GM12891 (cell line): ENCODE measurements at regions not wholly inside any gene's neighbourhood (a gene's known extent, or its start where the extent isn't known, plus 50 kb on each side); places are given as distances from the start of the nearest gene placed in this dataset.

Experiments
- DNase-seq: peaks from one replicate; pipeline ENCODE4 v3.0.0; 2011; ENCODE audit warnings: low spot score; ENCODE audit not compliant: insufficient read length
- FAIRE-seq: peaks from 2 replicates; lab custom pipeline; 2011; peaks lifted over from hg19 to GRCh38; lab: Jason Lieb, UNC
- PAX5 ChIP-seq: IDR thresholded peaks from 2 replicates; pipeline ENCODE4 v1.6.1; 2011; ENCODE audit warnings: low read length, moderate library complexity, mild to moderate bottlenecking; ENCODE audit not compliant: insufficient read depth, severe bottlenecking
- POLR2A ChIP-seq: IDR thresholded peaks from 2 replicates; pipeline ENCODE4 v1.6.1; 2011; ENCODE audit warnings: low read depth, low read length, control low read depth
- POLR2AphosphoS5 ChIP-seq: IDR thresholded peaks from 2 replicates; pipeline ENCODE4 v1.6.1; 2011; ENCODE audit warnings: low read depth, low read length, control low read depth
- POU2F2 ChIP-seq: IDR thresholded peaks from 2 replicates; pipeline ENCODE4 v1.6.1; 2011; ENCODE audit warnings: low read depth, mild to moderate bottlenecking, control low read depth, low read length, moderate library complexity
- SPI1 ChIP-seq: IDR thresholded peaks from 2 replicates; pipeline ENCODE4 v1.6.1; 2011; ENCODE audit warnings: low read depth, low read length, control low read depth
- TAF1 ChIP-seq: IDR thresholded peaks from 2 replicates; pipeline ENCODE4 v1.6.1; 2011; ENCODE audit warnings: low read depth, low read length, control low read depth

DNA sequence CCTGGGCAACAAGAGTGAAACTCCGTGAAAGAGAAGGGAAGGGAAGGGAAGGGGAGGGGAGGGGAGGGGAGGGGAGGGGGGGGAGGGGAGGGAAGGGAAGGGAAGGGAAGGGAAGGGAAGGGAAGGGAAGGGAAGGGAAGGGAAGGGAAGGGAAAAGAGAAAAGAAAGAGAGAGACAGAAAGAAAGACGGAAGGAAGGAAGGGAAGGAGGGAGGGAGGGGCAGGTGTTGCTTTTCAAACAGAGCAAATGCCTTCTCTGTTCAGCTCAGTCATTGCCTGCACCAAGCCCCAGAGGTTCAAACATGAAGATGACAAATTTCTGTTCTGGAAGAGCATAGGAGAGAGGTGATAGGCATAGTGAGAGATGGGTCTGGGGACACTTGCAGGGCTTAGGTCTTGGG lies 330.0 kb downstream of the DRD1 start:
- FAIRE-seq (no peak), DNase-seq (no peak)
- no peak for TF ChIP-seq PAX5
- no peak for TF ChIP-seq SPI1
- no peak for TF ChIP-seq POU2F2
- no peak for TF ChIP-seq TAF1
- TF ChIP-seq POLR2A, result no peak
- TF ChIP-seq POLR2AphosphoS5, result no peak

GRCh38 chr5:175109058-175109755 lies 334.8 kb downstream of the DRD1 start:
- FAIRE-seq (no peak), DNase-seq (no peak)
- TF ChIP-seq PAX5 (no peak), POLR2A (no peak), TAF1 (no peak), POU2F2 (no peak), POLR2AphosphoS5 (no peak), SPI1 (no peak)

GRCh38 chr5:175107865-175108264 lies 336.1 kb downstream of the DRD1 start:
- TF ChIP-seq POLR2A (no peak), POLR2AphosphoS5 (no peak), SPI1 (no peak), POU2F2 (no peak), PAX5 (no peak), TAF1 (no peak)
- FAIRE-seq (no peak), DNase-seq (no peak)

DNA sequence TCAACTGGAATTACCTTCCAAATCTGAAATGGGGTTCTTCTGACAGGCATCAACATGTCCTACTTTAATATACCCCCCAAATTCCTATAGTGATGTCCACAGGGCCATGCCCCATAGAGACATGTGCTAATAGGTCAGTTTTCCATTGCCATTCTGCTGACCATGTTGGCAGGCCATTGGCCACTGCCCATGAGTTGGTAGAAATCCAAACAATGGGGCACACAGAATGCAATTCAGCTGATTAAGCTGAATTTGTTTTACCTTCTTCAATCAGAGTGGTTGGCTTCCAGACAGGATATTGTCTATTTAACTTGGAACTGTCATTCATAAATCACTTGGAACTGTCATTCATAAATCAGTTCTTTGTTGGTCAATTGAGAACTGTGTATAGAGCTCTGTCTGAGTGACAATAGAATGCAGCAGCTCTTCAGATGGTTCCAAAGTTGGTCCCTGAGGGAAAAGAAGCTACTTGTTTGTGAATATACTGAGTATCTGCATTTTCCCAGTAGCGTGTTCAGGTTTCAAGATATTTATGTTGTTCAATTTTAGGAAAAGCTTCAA lies 336.9 kb downstream of the DRD1 start:
- TF ChIP-seq SPI1 (no peak), POLR2A (no peak), POU2F2 (no peak), POLR2AphosphoS5 (no peak), PAX5 (no peak), TAF1 (no peak)
- DNase-seq (no peak), FAIRE-seq (no peak)

GRCh38 chr5:175104677-175105076 lies 339.3 kb downstream of the DRD1 start:
- TF ChIP-seq SPI1 (no peak), POLR2A (no peak), PAX5 (no peak), POU2F2 (no peak), TAF1 (no peak), POLR2AphosphoS5 (no peak)
- DNase-seq (no peak), FAIRE-seq (no peak)

DNA sequence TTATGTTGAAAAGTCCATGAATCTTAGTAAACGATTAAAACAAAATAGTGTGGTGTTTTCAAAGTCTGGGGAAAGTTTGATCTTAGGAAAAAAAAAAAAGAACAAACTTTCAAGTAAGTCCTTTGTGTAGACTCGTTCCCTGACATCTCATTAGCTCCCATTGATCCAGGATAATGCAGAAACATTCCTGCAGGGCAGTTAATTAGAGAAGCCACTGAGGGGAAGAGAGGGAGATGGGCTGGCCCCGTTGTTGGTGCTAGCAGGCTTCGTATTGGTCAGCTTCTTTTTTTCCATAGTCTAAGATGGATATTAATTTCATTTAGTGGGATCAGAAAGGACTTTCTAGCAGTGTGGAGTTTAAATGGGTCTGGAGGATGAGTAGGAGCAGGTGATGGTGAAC lies 340.2 kb downstream of the DRD1 start:
- no peak for TF ChIP-seq POLR2A
- no peak for TF ChIP-seq SPI1
- DNase-seq (no peak), FAIRE-seq (no peak)

- DNase-seq (no peak), FAIRE-seq (no peak)
- TF ChIP-seq TAF1, result no peak
- no peak for TF ChIP-seq POLR2AphosphoS5
- no peak for TF ChIP-seq PAX5
- TF ChIP-seq POLR2A, result no peak
- no peak for TF ChIP-seq SPI1
- no peak for TF ChIP-seq POU2F2
These were observed 341.3 kb downstream of the DRD1 start for GRCh38 chr5:175102717-175103116.

DNA sequence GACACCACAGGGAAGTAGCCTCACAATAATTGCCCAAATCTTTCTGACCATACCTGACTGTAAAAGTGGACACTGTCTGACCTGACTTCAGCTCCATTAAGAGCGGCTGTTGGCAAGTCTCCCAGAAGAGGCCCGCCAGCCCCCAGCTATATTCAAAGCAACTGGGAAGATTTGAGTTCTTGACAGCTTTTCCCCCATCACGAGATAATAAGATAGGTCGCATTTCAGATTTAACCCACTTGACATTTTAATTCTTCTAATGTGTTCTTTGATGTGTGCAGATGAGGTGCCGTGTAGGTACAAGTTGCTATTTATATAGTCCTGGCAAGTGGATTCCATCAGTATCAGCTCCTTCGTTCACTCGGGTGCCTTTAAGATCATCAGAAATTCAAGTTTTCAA lies 345.7 kb downstream of the DRD1 start:
- TF ChIP-seq TAF1 (no peak), POU2F2 (no peak), POLR2A (no peak), SPI1 (no peak), PAX5 (no peak), POLR2AphosphoS5 (no peak)
- DNase-seq (no peak), FAIRE-seq (no peak)

DNA sequence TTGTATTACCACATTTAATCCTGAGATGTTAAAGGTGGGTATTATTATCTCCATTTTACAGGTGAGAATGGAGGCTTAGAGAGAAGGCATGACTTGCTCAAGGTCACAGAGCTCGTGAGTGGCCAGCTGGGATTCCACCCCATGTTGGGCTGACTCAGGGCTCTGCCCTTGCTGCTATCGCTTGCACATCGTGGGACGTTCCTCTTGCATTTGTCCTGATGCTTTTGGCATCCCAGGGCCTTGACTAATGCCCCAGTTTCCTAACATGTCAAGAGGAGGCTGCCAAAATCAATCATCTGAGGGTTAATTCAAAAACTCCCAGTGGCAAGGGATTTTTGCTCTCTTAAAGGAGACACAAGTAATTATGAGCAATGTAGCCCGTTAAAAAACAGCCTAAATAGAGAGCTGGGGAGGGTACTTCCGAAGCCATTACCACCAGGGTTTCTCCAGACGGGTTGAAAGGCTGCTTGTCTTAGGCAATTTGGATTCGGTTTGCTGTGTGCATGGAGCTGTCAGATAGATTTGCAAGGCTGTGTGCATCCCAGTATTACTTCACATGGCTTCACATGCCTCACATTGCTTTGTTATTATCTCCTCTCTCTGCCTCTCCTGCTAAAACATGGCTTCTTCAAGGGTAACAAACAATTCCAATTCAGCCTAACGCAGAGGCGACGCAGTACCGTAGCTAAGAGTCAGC lies 347.4 kb downstream of the DRD1 start:
- no peak for TF ChIP-seq POLR2AphosphoS5
- no peak for TF ChIP-seq SPI1
- no peak for TF ChIP-seq POLR2A
- no peak for TF ChIP-seq TAF1
- TF ChIP-seq POU2F2, result no peak
- no peak for TF ChIP-seq PAX5
- no peak for DNase-seq
- no peak for FAIRE-seq

DNA sequence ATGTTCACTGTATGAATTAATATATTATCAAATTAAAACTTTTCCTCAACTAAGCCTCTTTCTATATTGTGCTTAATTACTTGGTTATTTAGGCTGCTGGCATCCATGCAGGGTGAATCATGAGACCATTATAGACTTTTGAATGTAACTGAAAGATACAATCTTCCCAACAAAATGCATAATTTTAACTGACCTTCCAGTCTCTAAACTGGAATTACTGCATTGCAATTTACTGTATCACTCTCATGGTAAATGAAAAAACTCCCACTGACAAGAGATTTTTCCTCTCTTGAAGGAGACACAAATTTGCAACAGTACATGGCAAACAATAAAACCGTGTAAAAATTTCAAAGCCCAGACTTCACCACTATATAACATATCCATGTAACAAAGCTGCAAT lies 349.5 kb downstream of the DRD1 start:
- TF ChIP-seq TAF1 (no peak), POLR2A (no peak), POU2F2 (no peak)
- FAIRE-seq, result no peak
- DNase-seq, result no peak
